OCI-LY7 (cell line): ENCODE measurements at regions not wholly inside any gene's neighbourhood (a gene's known extent, or its start where the extent isn't known, plus 50 kb on each side); places are given as distances from the start of the nearest gene placed in this dataset.
"Not testable (repeated sequence)": the region's sequence is repeated elsewhere in the genome, so short reads cannot be mapped to it uniquely, and the experiment has no call there.

ENCODE experiments used
- EZH2phosphoT487 ChIP-seq: fragments of 200-600 bp; sonication (generic); IDR thresholded peaks from 2 replicates; pipeline ENCODE4 v1.6.1; 2018; ENCODE audit warnings: low read depth, borderline replicate concordance, mild to moderate bottlenecking, mixed run types, antibody characterized with exemption, low read length, moderate library complexity, mixed read lengths
- TF ChIP-seq, protein P1 (sequence below): fragments of 200-600 bp; sonication (generic); conservative IDR thresholded peaks from 2 replicates; pipeline ENCODE4 v1.5.1; 2014; ENCODE audit warnings: mild to moderate bottlenecking, antibody characterized with exemption, low read length, moderate library complexity, mixed read lengths

DNA sequence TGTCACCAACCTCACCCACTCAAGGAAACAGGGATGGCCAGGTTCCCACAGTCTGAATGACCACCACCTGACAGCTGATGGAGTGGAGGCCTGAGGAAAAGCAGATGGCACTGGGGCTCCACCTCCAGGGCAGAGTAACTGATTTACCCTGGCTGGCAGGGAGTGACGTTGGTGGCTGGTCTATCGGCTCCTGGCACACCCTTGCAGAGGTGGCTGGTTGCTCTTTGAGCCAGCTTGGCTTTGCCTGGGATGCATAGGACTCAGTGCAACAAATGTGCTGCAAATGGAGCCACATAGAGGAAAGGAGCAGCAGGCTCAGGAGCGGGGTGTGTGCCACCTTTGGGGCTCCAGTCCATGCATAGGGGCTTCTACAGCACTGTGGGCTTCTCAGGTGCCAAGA is 574.8 kb downstream of the CWH43 start:
- TF ChIP-seq, protein P1, sequence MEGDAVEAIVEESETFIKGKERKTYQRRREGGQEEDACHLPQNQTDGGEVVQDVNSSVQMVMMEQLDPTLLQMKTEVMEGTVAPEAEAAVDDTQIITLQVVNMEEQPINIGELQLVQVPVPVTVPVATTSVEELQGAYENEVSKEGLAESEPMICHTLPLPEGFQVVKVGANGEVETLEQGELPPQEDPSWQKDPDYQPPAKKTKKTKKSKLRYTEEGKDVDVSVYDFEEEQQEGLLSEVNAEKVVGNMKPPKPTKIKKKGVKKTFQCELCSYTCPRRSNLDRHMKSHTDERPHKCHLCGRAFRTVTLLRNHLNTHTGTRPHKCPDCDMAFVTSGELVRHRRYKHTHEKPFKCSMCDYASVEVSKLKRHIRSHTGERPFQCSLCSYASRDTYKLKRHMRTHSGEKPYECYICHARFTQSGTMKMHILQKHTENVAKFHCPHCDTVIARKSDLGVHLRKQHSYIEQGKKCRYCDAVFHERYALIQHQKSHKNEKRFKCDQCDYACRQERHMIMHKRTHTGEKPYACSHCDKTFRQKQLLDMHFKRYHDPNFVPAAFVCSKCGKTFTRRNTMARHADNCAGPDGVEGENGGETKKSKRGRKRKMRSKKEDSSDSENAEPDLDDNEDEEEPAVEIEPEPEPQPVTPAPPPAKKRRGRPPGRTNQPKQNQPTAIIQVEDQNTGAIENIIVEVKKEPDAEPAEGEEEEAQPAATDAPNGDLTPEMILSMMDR: not testable (repeated sequence)
- TF ChIP-seq EZH2phosphoT487: not testable (repeated sequence)
